Fibroblast of villous mesenchyme (primary cell): ENCODE measurements at regions not wholly inside any gene's neighbourhood (a gene's known extent, or its start where the extent isn't known, plus 50 kb on each side); places are given as distances from the start of the nearest gene placed in this dataset.

ENCODE experiments used
- DNase-seq: peaks from one replicate; pipeline ENCODE4 v3.0.0-alpha.2; 2010; ENCODE audit warnings: low read depth
- H3K4me3 ChIP-seq: 2 replicates; pipeline ENCODE4 v1.5.1; 2011; ENCODE audit warnings: low read depth, mild to moderate bottlenecking, low read length
- CTCF ChIP-seq: IDR thresholded peaks from 2 replicates; pipeline ENCODE4 v1.5.1; 2012; ENCODE audit warnings: low read depth, mild to moderate bottlenecking, low read length; ENCODE audit not compliant: insufficient read depth

GRCh38 chr5:61766141-61766540 is 434.1 kb downstream of the ZSWIM6 start:
- no peak for DNase-seq
- TF ChIP-seq CTCF, result no peak
- no peak overlapping the region for H3K4me3 ChIP-seq

- no peak for DNase-seq
- no peak overlapping the region for H3K4me3 ChIP-seq
- no peak for TF ChIP-seq CTCF
These were observed 435.4 kb downstream of the ZSWIM6 start for GRCh38 chr5:61767231-61768080.

- peak; percentile 94 for TF ChIP-seq CTCF
- DNase-seq, result peak; percentile 25
- no peak overlapping the region for H3K4me3 ChIP-seq
These were observed 436.7 kb downstream of the ZSWIM6 start for GRCh38 chr5:61768692-61769281.

- no peak overlapping the region for H3K4me3 ChIP-seq
- no peak for TF ChIP-seq CTCF
- DNase-seq, result no peak
These were observed 439.0 kb downstream of the ZSWIM6 start for GRCh38 chr5:61771062-61771461.

- TF ChIP-seq CTCF, result no peak
- no peak for DNase-seq
- H3K4me3 ChIP-seq, result no peak overlapping the region
These were observed 439.8 kb downstream of the ZSWIM6 start for GRCh38 chr5:61771808-61772207.

GRCh38 chr5:61775901-61776300 is 443.8 kb downstream of the ZSWIM6 start:
- DNase-seq, result no peak
- H3K4me3 ChIP-seq, result no peak overlapping the region
- no peak for TF ChIP-seq CTCF

GRCh38 chr5:61777292-61777691 is 445.2 kb downstream of the ZSWIM6 start:
- no peak for TF ChIP-seq CTCF
- no peak for DNase-seq
- no peak overlapping the region for H3K4me3 ChIP-seq
